Colonic mucosa (tissue), 4 donors: ENCODE measurements at regions not wholly inside any gene's neighbourhood (a gene's known extent, or its start where the extent isn't known, plus 50 kb on each side); places are given as distances from the start of the nearest gene placed in this dataset.

Source experiments
- DNase-seq: peaks from one replicate; pipeline ENCODE4 v3.0.0-alpha.2; 2020
- H3K27ac ChIP-seq: fragments of 200-600 bp; one replicate; pipeline ENCODE4 v1.8.0; 2021
- H3K27me3 ChIP-seq: fragments of 200-600 bp; one replicate; pipeline ENCODE4 v1.8.0; 2021
- H3K36me3 ChIP-seq: fragments of 200-600 bp; one replicate; pipeline ENCODE4 v1.8.0; 2021
- H3K4me1 ChIP-seq: fragments of 200-600 bp; one replicate; pipeline ENCODE4 v1.8.0; 2021; ENCODE audit warnings: mild to moderate bottlenecking
- H3K4me3 ChIP-seq: fragments of 200-600 bp; one replicate; pipeline ENCODE4 v1.8.0; 2021
- H3K9ac ChIP-seq, 2 donors: one replicate each; pipeline ENCODE4 v1.7.0; 2013; ENCODE audit warnings: control low read depth in 2 of 2, low read depth in 2 of 2, low read length in 2 of 2
- H3K9me3 ChIP-seq: fragments of 200-600 bp; one replicate; pipeline ENCODE4 v1.8.0; 2021
- intact Hi-C: fragments of 100-400 bp; cut with DNase I; formaldehyde crosslinking; loops from one replicate; pipeline ENCODE4 v1.14.1; 2022
- TF ChIP-seq, protein P1 (sequence below): fragments of 200-600 bp; IDR thresholded peaks from one replicate; pipeline ENCODE4 v1.8.0; 2022; ENCODE audit warnings: antibody characterized with exemption, mild to moderate bottlenecking
- donor health status: healthy.
- donor health status: DM: no; HTN: no; CAD: no.
- donor health status: DM: no; HTN: no; CAD: no.

DNA sequence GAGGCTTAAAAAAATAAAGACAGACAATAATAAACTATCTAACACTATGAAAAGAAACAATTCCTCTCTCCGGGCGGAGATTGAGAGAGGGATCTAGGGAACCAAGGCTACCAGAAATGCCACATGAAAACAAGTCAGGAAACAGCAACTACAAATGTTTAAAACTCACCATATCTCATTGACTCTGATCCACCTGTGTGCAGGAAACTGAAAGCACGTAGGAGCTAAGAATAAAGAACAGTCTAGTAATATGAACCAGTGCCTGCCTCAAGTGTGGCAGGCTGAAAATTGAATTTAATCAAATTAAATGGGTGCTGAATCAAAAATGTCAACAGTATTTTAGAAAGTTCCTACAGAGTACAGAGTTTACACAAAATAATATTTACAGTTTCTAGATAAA lies 1701.0 kb downstream of the SLITRK5 start:
- Histone ChIP-seq H3K27ac (no peak overlapping the region), H3K36me3 (no peaks in the 10 kb centered on the region), H3K9ac (no peak overlapping the region), H3K4me1 (no peaks in the 10 kb centered on the region), H3K27me3 (no peaks in the 10 kb centered on the region), H3K9me3 (no peaks in the 10 kb centered on the region), H3K4me3 (no peak overlapping the region)
- DNase-seq = no peak
- intact Hi-C loops = no loop called here
- TF ChIP-seq, protein P1, sequence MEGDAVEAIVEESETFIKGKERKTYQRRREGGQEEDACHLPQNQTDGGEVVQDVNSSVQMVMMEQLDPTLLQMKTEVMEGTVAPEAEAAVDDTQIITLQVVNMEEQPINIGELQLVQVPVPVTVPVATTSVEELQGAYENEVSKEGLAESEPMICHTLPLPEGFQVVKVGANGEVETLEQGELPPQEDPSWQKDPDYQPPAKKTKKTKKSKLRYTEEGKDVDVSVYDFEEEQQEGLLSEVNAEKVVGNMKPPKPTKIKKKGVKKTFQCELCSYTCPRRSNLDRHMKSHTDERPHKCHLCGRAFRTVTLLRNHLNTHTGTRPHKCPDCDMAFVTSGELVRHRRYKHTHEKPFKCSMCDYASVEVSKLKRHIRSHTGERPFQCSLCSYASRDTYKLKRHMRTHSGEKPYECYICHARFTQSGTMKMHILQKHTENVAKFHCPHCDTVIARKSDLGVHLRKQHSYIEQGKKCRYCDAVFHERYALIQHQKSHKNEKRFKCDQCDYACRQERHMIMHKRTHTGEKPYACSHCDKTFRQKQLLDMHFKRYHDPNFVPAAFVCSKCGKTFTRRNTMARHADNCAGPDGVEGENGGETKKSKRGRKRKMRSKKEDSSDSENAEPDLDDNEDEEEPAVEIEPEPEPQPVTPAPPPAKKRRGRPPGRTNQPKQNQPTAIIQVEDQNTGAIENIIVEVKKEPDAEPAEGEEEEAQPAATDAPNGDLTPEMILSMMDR = no peak

DNA sequence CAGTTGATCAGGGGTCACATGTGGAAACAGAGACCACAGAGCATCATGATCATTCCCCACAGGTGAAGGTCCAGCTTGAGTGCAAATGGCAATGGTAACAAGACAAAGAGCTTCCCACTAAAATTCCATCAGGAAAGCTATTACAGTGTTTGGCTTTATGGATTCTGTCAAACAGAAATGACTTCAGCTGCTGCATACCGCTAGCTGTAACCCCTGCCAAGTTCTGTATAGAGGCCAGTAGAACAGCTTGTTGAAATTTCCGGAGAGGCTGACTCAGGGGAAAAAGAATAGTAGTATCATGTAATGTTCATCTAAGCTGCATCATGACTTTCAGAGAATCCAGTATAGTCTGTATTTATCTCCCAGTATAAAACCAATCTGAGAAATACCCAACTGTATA lies 1704.7 kb downstream of the SLITRK5 start:
- TF ChIP-seq, protein P1 = no peak
- intact Hi-C loops = no loop called here
- Histone ChIP-seq H3K9me3 (no peaks in the 10 kb centered on the region), H3K27me3 (no peaks in the 10 kb centered on the region), H3K27ac (no peak overlapping the region), H3K36me3 (no peaks in the 10 kb centered on the region), H3K9ac (no peak overlapping the region), H3K4me3 (no peak overlapping the region), H3K4me1 (no peaks in the 10 kb centered on the region)
- DNase-seq = no peak

DNA sequence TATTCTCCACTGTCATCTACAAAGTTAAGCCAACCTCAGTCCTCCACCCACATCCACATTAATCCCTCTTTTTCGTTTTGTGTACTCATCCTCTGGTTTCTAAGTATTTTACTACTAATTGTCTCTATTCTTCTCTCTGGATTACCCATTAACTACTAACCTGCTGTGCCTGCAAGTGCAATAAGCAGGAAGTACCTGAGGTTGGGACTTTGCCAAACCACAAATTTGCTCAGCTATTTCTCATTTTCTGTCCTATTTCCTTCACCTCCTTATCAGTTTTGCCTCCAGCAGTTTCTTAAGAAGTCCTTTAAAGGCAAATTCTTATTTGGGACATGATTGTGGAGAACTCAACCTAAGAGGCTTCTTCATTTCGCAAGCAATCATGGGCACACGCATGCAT lies 1708.9 kb downstream of the SLITRK5 start:
- Histone ChIP-seq H3K9me3 (no peaks in the 10 kb centered on the region), H3K36me3 (no peaks in the 10 kb centered on the region), H3K27me3 (no peaks in the 10 kb centered on the region), H3K27ac (no peak overlapping the region), H3K4me1 (no peaks in the 10 kb centered on the region), H3K9ac (no peak overlapping the region), H3K4me3 (no peak overlapping the region)
- intact Hi-C loops = no loop called here
- DNase-seq = peak; percentile 36
- TF ChIP-seq, protein P1 = no peak

DNA sequence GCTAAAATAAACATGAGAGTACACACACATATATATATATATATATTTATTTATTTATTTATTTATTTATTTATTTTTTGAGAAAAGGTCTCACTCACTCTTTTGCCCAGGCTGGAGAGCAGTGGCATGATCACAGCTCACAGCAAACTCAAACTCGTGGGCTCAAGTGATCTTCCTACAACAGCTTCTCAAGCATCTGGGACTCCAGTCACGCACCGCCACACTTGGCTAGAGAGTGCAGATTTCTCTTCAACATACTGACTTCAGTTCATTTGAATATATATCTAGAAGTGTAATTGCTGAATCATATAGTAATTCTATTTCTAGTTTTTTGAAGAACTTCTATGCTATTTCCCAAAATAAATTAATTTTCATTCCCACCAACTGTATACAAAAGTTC lies 1711.8 kb downstream of the SLITRK5 start:
- Histone ChIP-seq H3K4me3 (no peak overlapping the region), H3K9ac (no peak overlapping the region), H3K36me3 (no peaks in the 10 kb centered on the region), H3K27ac (no peak overlapping the region), H3K9me3 (no peaks in the 10 kb centered on the region), H3K27me3 (no peaks in the 10 kb centered on the region), H3K4me1 (no peaks in the 10 kb centered on the region)
- intact Hi-C loops = no loop called here
- DNase-seq = no peak
- TF ChIP-seq, protein P1 = no peak

DNA sequence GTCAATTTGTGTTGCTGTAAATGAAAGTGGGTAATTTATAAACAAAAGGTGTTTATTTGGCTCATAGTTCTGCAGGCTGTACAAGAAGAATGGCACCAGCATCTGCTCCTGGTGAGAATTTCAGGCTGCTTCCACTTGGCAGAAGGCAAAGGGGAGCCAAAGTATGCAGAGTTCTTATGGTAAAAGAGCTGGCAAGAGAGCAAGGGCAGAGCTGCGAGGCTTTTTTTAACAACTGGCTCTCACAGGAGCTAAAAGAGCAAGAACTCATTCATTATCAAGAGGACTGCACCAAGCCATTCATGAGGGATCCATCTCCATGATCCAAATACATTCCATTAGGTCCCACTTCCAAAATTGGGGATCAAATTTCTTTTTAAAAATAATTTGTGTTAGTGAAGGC lies 1712.7 kb downstream of the SLITRK5 start:
- Histone ChIP-seq H3K9ac (no peak overlapping the region), H3K27me3 (no peaks in the 10 kb centered on the region), H3K36me3 (no peaks in the 10 kb centered on the region), H3K9me3 (no peaks in the 10 kb centered on the region), H3K4me1 (no peaks in the 10 kb centered on the region), H3K27ac (no peak overlapping the region), H3K4me3 (no peak overlapping the region)
- TF ChIP-seq, protein P1 = no peak
- intact Hi-C loops = no loop called here
- no peak for DNase-seq

DNA sequence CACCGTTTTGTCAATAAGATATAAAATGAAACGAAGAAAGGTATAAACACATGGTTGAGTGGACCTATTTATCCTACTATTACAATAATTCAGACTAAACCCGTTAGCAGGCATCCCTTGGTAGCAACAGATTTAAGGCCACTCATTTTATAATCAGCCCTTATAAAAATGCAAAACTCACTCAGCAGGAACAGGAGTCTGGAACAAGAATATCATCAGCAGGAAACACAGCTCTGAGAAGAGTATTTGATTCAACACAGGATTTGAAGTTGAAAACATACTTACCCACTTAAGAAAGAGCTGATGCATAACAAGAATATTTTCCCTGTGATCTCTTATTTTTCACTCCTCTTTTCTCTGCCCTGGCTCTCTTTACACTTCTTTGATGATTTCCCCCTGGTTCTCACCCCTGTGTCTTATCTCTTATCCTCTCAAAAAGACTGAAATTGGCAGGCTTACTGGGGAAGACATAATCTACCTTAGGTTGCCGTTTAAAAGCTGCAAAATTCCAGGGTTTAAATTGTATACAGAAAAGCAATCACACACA lies 1722.7 kb downstream of the SLITRK5 start:
- H3K27me3 ChIP-seq = no peaks in the 10 kb centered on the region
- H3K9ac ChIP-seq = no peak overlapping the region
- no peak for DNase-seq
- intact Hi-C loops = no loop called here
- TF ChIP-seq, protein P1 = no peak
- H3K4me3 ChIP-seq = no peak overlapping the region
- no peaks in the 10 kb centered on the region for H3K9me3 ChIP-seq
- no peak overlapping the region for H3K27ac ChIP-seq
- no peaks in the 10 kb centered on the region for H3K4me1 ChIP-seq
- no peaks in the 10 kb centered on the region for H3K36me3 ChIP-seq
